PC-9 (cell line): ENCODE measurements at regions not wholly inside any gene's neighbourhood (a gene's known extent, or its start where the extent isn't known, plus 50 kb on each side); places are given as distances from the start of the nearest gene placed in this dataset.

Experiments used
- EZH2 ChIP-seq: fragments of 200-600 bp; sonication (generic); IDR thresholded peaks from 2 replicates; pipeline ENCODE4 v1.8.0; 2017; ENCODE audit warnings: antibody characterized with exemption, low read depth
- TF ChIP-seq, protein P1 (sequence below): fragments of 200-600 bp; sonication (generic); conservative IDR thresholded peaks from 2 replicates; pipeline ENCODE4 v1.6.1; 2017; ENCODE audit warnings: mixed run types, antibody characterized with exemption, mild to moderate bottlenecking, moderate library complexity

DNA sequence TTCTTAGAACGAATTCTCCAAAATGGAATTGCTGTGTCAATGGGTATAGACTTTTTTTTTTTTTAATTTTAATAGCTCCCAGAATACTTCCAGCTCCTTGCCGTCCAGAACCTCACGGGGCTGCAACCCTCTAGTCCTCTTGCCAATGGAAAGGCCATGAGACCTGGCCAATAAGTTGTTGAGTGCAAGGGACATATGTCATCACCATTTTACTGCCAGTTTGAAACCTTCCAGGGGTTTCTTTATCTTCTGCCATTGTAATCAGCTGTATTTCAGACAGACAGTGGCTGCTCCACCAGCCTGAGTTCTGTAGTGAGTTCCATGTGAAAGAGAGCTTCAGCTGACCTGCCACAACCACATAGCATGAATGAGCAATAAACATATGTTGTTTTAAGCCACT is 95.0 kb upstream of the PTPRG start:
- TF ChIP-seq, protein P1, sequence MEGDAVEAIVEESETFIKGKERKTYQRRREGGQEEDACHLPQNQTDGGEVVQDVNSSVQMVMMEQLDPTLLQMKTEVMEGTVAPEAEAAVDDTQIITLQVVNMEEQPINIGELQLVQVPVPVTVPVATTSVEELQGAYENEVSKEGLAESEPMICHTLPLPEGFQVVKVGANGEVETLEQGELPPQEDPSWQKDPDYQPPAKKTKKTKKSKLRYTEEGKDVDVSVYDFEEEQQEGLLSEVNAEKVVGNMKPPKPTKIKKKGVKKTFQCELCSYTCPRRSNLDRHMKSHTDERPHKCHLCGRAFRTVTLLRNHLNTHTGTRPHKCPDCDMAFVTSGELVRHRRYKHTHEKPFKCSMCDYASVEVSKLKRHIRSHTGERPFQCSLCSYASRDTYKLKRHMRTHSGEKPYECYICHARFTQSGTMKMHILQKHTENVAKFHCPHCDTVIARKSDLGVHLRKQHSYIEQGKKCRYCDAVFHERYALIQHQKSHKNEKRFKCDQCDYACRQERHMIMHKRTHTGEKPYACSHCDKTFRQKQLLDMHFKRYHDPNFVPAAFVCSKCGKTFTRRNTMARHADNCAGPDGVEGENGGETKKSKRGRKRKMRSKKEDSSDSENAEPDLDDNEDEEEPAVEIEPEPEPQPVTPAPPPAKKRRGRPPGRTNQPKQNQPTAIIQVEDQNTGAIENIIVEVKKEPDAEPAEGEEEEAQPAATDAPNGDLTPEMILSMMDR = no peak
- no peak for TF ChIP-seq EZH2
